HG02623 (cell line): ENCODE measurements at regions not wholly inside any gene's neighbourhood (a gene's known extent, or its start where the extent isn't known, plus 50 kb on each side); places are given as distances from the start of the nearest gene placed in this dataset.

Source experiments
- ATAC-seq: cut with Tn5 transposase; IDR thresholded peaks from one replicate; pipeline ENCODE4 v1.9.1; 2021; ENCODE audit warnings: moderate library complexity; ENCODE audit not compliant: unreplicated experiment

- no peak for ATAC-seq
These were observed 387.5 kb downstream of the BCAT1 start for GRCh38 chr12:24561411-24561871.

- no peak for ATAC-seq
These were observed 388.1 kb downstream of the BCAT1 start for GRCh38 chr12:24560831-24561271.

- ATAC-seq: no peak
These were observed 388.6 kb downstream of the BCAT1 start for GRCh38 chr12:24560192-24560775.

GRCh38 chr12:24557738-24558137 is 391.2 kb downstream of the BCAT1 start:
- ATAC-seq: no peak

GRCh38 chr12:24555730-24556129 is 393.2 kb downstream of the BCAT1 start:
- ATAC-seq: no peak

GRCh38 chr12:24554612-24555295 is 394.1 kb downstream of the BCAT1 start:
- no peak for ATAC-seq

- no peak for ATAC-seq
These were observed 395.6 kb downstream of the BCAT1 start for GRCh38 chr12:24553259-24553658.

- ATAC-seq: no peak
These were observed 397.6 kb downstream of the BCAT1 start for GRCh38 chr12:24551163-24551786.

GRCh38 chr12:24550609-24551008 is 398.3 kb downstream of the BCAT1 start:
- no peak for ATAC-seq

- ATAC-seq: no peak
These were observed 402.2 kb downstream of the BCAT1 start for GRCh38 chr12:24546661-24547060.

- no peak for ATAC-seq
These were observed 402.8 kb downstream of the BCAT1 start for GRCh38 chr12:24546084-24546483.

GRCh38 chr12:24544368-24544767 is 404.5 kb downstream of the BCAT1 start:
- no peak for ATAC-seq

- no peak for ATAC-seq
These were observed 407.6 kb downstream of the BCAT1 start for GRCh38 chr12:24541193-24541871.

GRCh38 chr12:24539646-24540045 is 409.3 kb downstream of the BCAT1 start:
- ATAC-seq: no peak

GRCh38 chr12:24537083-24537860 is 411.6 kb downstream of the BCAT1 start:
- ATAC-seq: no peak

- ATAC-seq: no peak
These were observed 413.4 kb downstream of the BCAT1 start for GRCh38 chr12:24535334-24536069.

GRCh38 chr12:24534622-24535021 is 414.3 kb downstream of the BCAT1 start:
- no peak for ATAC-seq

- ATAC-seq: no peak
These were observed 415.1 kb downstream of the BCAT1 start for GRCh38 chr12:24533716-24534352.

- no peak for ATAC-seq
These were observed 418.2 kb downstream of the BCAT1 start for GRCh38 chr12:24530689-24531088.

- no peak for ATAC-seq
These were observed 421.8 kb downstream of the BCAT1 start for GRCh38 chr12:24527102-24527501.
